A549 (cell line): ENCODE measurements at regions not wholly inside any gene's neighbourhood (a gene's known extent, or its start where the extent isn't known, plus 50 kb on each side); places are given as distances from the start of the nearest gene placed in this dataset.

Experiments used
- BHLHE40 ChIP-seq: IDR thresholded peaks from 2 replicates; pipeline ENCODE4 v1.6.1; 2012; ENCODE audit warnings: low read depth, low read length, inconsistent platforms
- CHD4 ChIP-seq: fragments of 200-600 bp; sonication (generic); IDR thresholded peaks from 2 replicates; pipeline ENCODE4 v1.6.1; 2016; ENCODE audit warnings: antibody characterized with exemption, mild to moderate bottlenecking, borderline replicate concordance
- CTCF ChIP-seq: fragments of >200 bp; sonication (Bioruptor Twin); formaldehyde crosslinking; IDR thresholded peaks from 3 replicates; pipeline ENCODE4 v1.5.1; 2016
- EP300 ChIP-seq, 2 experiments: fragments of >200 bp; sonication (Bioruptor Twin); formaldehyde crosslinking; IDR thresholded peaks; 2 replicates in 1 of 2; 3 replicates in 1 of 2; pipeline ENCODE4 v1.6.1; 2016 to 2017
- HDAC2 ChIP-seq: fragments of 200-600 bp; sonication (generic); IDR thresholded peaks from 2 replicates; pipeline ENCODE4 v1.6.1; 2016
- KDM5A ChIP-seq: fragments of 200-600 bp; sonication (generic); IDR thresholded peaks from 2 replicates; pipeline ENCODE4 v1.6.1; 2016; ENCODE audit warnings: antibody characterized with exemption, mild to moderate bottlenecking
- MAZ ChIP-seq: fragments of 150-350 bp; IDR thresholded peaks from 2 replicates; pipeline ENCODE4 v1.6.1; 2014; ENCODE audit warnings: antibody characterized with exemption, low read depth, low read length, borderline replicate concordance
- POLR2A ChIP-seq: IDR thresholded peaks from 2 replicates; pipeline ENCODE4 v1.6.1; 2012; ENCODE audit warnings: mild to moderate bottlenecking, low read length
- USF2 ChIP-seq: fragments of 450-650 bp; IDR thresholded peaks from 2 replicates; pipeline ENCODE4 v1.6.1; 2014; ENCODE audit warnings: antibody characterized with exemption
- TF ChIP-seq, protein P1 (sequence below): fragments of 200-600 bp; sonication (generic); IDR thresholded peaks from 2 replicates; pipeline ENCODE4 v1.6.1; 2016; ENCODE audit warnings: antibody characterized with exemption, mild to moderate bottlenecking, moderate library complexity

DNA sequence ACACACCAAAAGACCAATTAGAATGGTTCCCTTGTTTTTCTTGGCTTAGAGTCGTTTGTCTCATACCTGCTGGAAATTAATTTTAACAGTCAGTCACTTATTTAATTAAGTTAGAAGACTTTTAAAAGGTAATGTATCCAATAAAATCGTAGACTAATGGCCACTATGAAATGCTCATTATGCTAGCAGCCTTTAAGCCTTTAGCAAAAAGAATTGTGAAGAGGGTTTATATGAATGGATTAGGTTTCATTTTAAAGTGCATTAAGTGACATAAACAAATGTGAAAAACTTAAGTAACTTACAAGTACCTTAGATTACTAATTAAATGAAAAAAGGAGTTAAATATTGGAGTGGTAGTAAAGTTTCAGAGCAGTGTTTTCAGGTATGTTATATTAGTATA, 139.6 kb downstream of the RXFP2 start:
- TF ChIP-seq CTCF (no peak), USF2 (no peak), POLR2A (no peak), CHD4 (no peak), MAZ (no peak), HDAC2 (no peak), KDM5A (no peak), BHLHE40 (no peak), EP300 (IDR thresholded peaks at IDR 0.05) (no peak)
- TF ChIP-seq, protein P1, sequence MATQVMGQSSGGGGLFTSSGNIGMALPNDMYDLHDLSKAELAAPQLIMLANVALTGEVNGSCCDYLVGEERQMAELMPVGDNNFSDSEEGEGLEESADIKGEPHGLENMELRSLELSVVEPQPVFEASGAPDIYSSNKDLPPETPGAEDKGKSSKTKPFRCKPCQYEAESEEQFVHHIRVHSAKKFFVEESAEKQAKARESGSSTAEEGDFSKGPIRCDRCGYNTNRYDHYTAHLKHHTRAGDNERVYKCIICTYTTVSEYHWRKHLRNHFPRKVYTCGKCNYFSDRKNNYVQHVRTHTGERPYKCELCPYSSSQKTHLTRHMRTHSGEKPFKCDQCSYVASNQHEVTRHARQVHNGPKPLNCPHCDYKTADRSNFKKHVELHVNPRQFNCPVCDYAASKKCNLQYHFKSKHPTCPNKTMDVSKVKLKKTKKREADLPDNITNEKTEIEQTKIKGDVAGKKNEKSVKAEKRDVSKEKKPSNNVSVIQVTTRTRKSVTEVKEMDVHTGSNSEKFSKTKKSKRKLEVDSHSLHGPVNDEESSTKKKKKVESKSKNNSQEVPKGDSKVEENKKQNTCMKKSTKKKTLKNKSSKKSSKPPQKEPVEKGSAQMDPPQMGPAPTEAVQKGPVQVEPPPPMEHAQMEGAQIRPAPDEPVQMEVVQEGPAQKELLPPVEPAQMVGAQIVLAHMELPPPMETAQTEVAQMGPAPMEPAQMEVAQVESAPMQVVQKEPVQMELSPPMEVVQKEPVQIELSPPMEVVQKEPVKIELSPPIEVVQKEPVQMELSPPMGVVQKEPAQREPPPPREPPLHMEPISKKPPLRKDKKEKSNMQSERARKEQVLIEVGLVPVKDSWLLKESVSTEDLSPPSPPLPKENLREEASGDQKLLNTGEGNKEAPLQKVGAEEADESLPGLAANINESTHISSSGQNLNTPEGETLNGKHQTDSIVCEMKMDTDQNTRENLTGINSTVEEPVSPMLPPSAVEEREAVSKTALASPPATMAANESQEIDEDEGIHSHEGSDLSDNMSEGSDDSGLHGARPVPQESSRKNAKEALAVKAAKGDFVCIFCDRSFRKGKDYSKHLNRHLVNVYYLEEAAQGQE: no peak
